SU-DHL-6 (cell line): ENCODE measurements at regions not wholly inside any gene's neighbourhood (a gene's known extent, or its start where the extent isn't known, plus 50 kb on each side); places are given as distances from the start of the nearest gene placed in this dataset.

Source experiments
- CTCF ChIP-seq: fragments of 200-600 bp; sonication (generic); IDR thresholded peaks from one replicate; pipeline ENCODE4 v1.5.1; 2017; ENCODE audit warnings: antibody characterized with exemption, mild to moderate bottlenecking, low read length, moderate library complexity; ENCODE audit not compliant: insufficient read depth, poor library complexity, severe bottlenecking
- EZH2phosphoT487 ChIP-seq: fragments of 200-600 bp; sonication (generic), shearing (Covaris generic); conservative IDR thresholded peaks from 2 replicates; pipeline ENCODE4 v1.6.1; 2018; ENCODE audit warnings: mild to moderate bottlenecking, antibody characterized with exemption, low read length, moderate library complexity, mixed read lengths

DNA sequence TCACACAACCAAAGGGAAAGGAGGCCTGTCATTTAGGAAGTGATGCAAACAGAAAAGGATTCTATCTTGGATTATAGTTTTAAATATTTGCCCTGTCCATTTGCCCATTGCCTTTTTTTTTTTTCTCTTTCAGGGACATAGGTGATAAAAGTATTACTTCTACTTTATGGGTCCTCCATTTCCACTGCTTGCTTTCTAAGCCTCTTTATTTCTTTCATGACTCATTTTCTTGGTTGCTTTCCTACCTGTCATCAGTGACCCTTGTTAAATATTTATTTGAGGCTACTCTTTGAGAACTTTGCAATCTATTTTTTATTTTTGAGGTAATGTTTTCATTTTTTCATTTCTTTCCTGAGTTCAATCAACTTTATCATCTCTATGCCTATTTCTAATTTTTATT lies 522.9 kb upstream of the ARRDC3 start:
- TF ChIP-seq CTCF (no peak), EZH2phosphoT487 (no peak)
